ENCODE measurements at regions not wholly inside any gene's neighbourhood (a gene's known extent, or its start where the extent isn't known, plus 50 kb on each side); places are given as distances from the start of the nearest gene placed in this dataset.

- H3K9me3 Mint-ChIP-seq: peaks cover 4% of the 10 kb centered on the region
- DNase-seq (ENCODE audit: low spot score): no peak
- H3K27ac Mint-ChIP-seq: no peak overlapping the region
- H3K27me3 Mint-ChIP-seq: no peaks in the 10 kb centered on the region
- H3K4me3 Mint-ChIP-seq: no peak overlapping the region
- no peaks in the 10 kb centered on the region for H3K36me3 Mint-ChIP-seq
- H3K4me1 Mint-ChIP-seq (ENCODE audit: low read depth in 2 of 2): no peaks in the 10 kb centered on the region
- ATAC-seq: no peak
These were observed 76.4 kb downstream of the CXXC4 start for GRCh38 chr4:104418286-104418685.

- Mint-ChIP-seq H3K27me3 (no peaks in the 10 kb centered on the region), H3K9me3 (peaks cover 4% of the 10 kb centered on the region), H3K27ac (no peak overlapping the region), H3K36me3 (no peaks in the 10 kb centered on the region), H3K4me3 (no peak overlapping the region), H3K4me1 (ENCODE audit: low read depth in 2 of 2) (no peaks in the 10 kb centered on the region)
- no peak for DNase-seq (ENCODE audit: low spot score)
- no peak for ATAC-seq
These were observed 77.3 kb downstream of the CXXC4 start for GRCh38 chr4:104417357-104417882.

- Mint-ChIP-seq H3K27me3 (no peaks in the 10 kb centered on the region), H3K9me3 (peaks cover 2% of the 10 kb centered on the region), H3K4me3 (no peak overlapping the region), H3K4me1 (ENCODE audit: low read depth in 2 of 2) (no peaks in the 10 kb centered on the region), H3K27ac (no peak overlapping the region), H3K36me3 (no peaks in the 10 kb centered on the region)
- ATAC-seq (no peak), DNase-seq (ENCODE audit: low spot score) (no peak)
These were observed 77.9 kb downstream of the CXXC4 start for GRCh38 chr4:104416725-104417356.

- Mint-ChIP-seq H3K4me1 (ENCODE audit: low read depth in 2 of 2) (no peaks in the 10 kb centered on the region), H3K4me3 (no peak overlapping the region), H3K27ac (no peak overlapping the region), H3K27me3 (no peaks in the 10 kb centered on the region), H3K36me3 (no peaks in the 10 kb centered on the region), H3K9me3 (no peaks in the 10 kb centered on the region)
- ATAC-seq: no peak
- no peak for DNase-seq (ENCODE audit: low spot score)
These were observed 81.2 kb downstream of the CXXC4 start for GRCh38 chr4:104413487-104413886.

GRCh38 chr4:104412344-104412743 lies 82.3 kb downstream of the CXXC4 start:
- DNase-seq (ENCODE audit: low spot score) (no peak), ATAC-seq (no peak)
- no peaks in the 10 kb centered on the region for H3K36me3 Mint-ChIP-seq
- no peak overlapping the region for H3K27ac Mint-ChIP-seq
- no peaks in the 10 kb centered on the region for H3K4me1 Mint-ChIP-seq (ENCODE audit: low read depth in 2 of 2)
- H3K9me3 Mint-ChIP-seq: no peaks in the 10 kb centered on the region
- no peak overlapping the region for H3K4me3 Mint-ChIP-seq
- no peaks in the 10 kb centered on the region for H3K27me3 Mint-ChIP-seq

- ATAC-seq (no peak), DNase-seq (ENCODE audit: low spot score) (no peak)
- Mint-ChIP-seq H3K4me1 (ENCODE audit: low read depth in 2 of 2) (no peaks in the 10 kb centered on the region), H3K27ac (no peak overlapping the region), H3K27me3 (no peaks in the 10 kb centered on the region), H3K4me3 (no peak overlapping the region), H3K9me3 (no peaks in the 10 kb centered on the region), H3K36me3 (no peaks in the 10 kb centered on the region)
These were observed 83.2 kb downstream of the CXXC4 start for GRCh38 chr4:104411502-104411901.

- Mint-ChIP-seq H3K9me3 (no peaks in the 10 kb centered on the region), H3K4me3 (no peak overlapping the region), H3K27me3 (no peaks in the 10 kb centered on the region), H3K4me1 (ENCODE audit: low read depth in 2 of 2) (no peaks in the 10 kb centered on the region), H3K27ac (no peak overlapping the region), H3K36me3 (no peaks in the 10 kb centered on the region)
- ATAC-seq: no peak
- no peak for DNase-seq (ENCODE audit: low spot score)
These were observed 85.8 kb downstream of the CXXC4 start for GRCh38 chr4:104408878-104409277.

GRCh38 chr4:104404361-104404760 lies 90.3 kb downstream of the CXXC4 start:
- Mint-ChIP-seq H3K4me3 (no peak overlapping the region), H3K27ac (no peak overlapping the region), H3K36me3 (no peaks in the 10 kb centered on the region), H3K9me3 (no peaks in the 10 kb centered on the region), H3K4me1 (ENCODE audit: low read depth in 2 of 2) (no peaks in the 10 kb centered on the region), H3K27me3 (no peaks in the 10 kb centered on the region)
- DNase-seq (ENCODE audit: low spot score): no peak
- ATAC-seq: no peak

GRCh38 chr4:104395168-104395614 lies 99.5 kb downstream of the CXXC4 start:
- H3K27me3 Mint-ChIP-seq: no peaks in the 10 kb centered on the region
- no peak for DNase-seq (ENCODE audit: low spot score)
- no peaks in the 10 kb centered on the region for H3K36me3 Mint-ChIP-seq
- H3K9me3 Mint-ChIP-seq: no peaks in the 10 kb centered on the region
- H3K27ac Mint-ChIP-seq: no peak overlapping the region
- H3K4me3 Mint-ChIP-seq: no peak overlapping the region
- no peak for ATAC-seq
- H3K4me1 Mint-ChIP-seq (ENCODE audit: low read depth in 2 of 2): no peaks in the 10 kb centered on the region

- H3K4me1 Mint-ChIP-seq (ENCODE audit: low read depth in 2 of 2): no peaks in the 10 kb centered on the region
- ATAC-seq (no peak), DNase-seq (ENCODE audit: low spot score) (no peak)
- H3K4me3 Mint-ChIP-seq: no peak overlapping the region
- H3K27ac Mint-ChIP-seq: no peak overlapping the region
- no peaks in the 10 kb centered on the region for H3K9me3 Mint-ChIP-seq
- no peaks in the 10 kb centered on the region for H3K27me3 Mint-ChIP-seq
- H3K36me3 Mint-ChIP-seq: no peaks in the 10 kb centered on the region
These were observed 100.1 kb downstream of the CXXC4 start for GRCh38 chr4:104394406-104395167.

GRCh38 chr4:104393655-104394324 lies 100.9 kb downstream of the CXXC4 start:
- H3K4me1 Mint-ChIP-seq (ENCODE audit: low read depth in 2 of 2): no peaks in the 10 kb centered on the region

GRCh38 chr4:104385713-104386112 lies 109.0 kb downstream of the CXXC4 start:
- DNase-seq (ENCODE audit: low spot score): no peak
- Mint-ChIP-seq H3K27ac (no peak overlapping the region), H3K4me1 (ENCODE audit: low read depth in 2 of 2) (no peaks in the 10 kb centered on the region), H3K27me3 (no peaks in the 10 kb centered on the region), H3K36me3 (no peaks in the 10 kb centered on the region), H3K4me3 (no peak overlapping the region), H3K9me3 (peaks cover 3% of the 10 kb centered on the region)
- no peak for ATAC-seq

More at GRCh38 chr4:104393655-104394324, 100.9 kb downstream of the CXXC4 start:
- no peak overlapping the region for H3K4me3 Mint-ChIP-seq
- no peak for ATAC-seq
- H3K27ac Mint-ChIP-seq: no peak overlapping the region
- H3K27me3 Mint-ChIP-seq: no peaks in the 10 kb centered on the region
- H3K9me3 Mint-ChIP-seq: no peaks in the 10 kb centered on the region
- H3K36me3 Mint-ChIP-seq: no peaks in the 10 kb centered on the region
- DNase-seq (ENCODE audit: low spot score): no peak

- Mint-ChIP-seq H3K4me1 (ENCODE audit: low read depth in 2 of 2) (no peaks in the 10 kb centered on the region), H3K27me3 (no peaks in the 10 kb centered on the region), H3K9me3 (peaks cover 3% of the 10 kb centered on the region), H3K27ac (no peak overlapping the region), H3K4me3 (no peak overlapping the region), H3K36me3 (no peaks in the 10 kb centered on the region)
- DNase-seq (ENCODE audit: low spot score): no peak
- no peak for ATAC-seq
These were observed 111.7 kb downstream of the CXXC4 start for GRCh38 chr4:104382961-104383360.

GRCh38 chr4:104381729-104382128 lies 113.0 kb downstream of the CXXC4 start:
- DNase-seq (ENCODE audit: low spot score) (no peak), ATAC-seq (no peak)
- Mint-ChIP-seq H3K27ac (no peak overlapping the region), H3K27me3 (no peaks in the 10 kb centered on the region), H3K9me3 (peaks cover 3% of the 10 kb centered on the region), H3K36me3 (no peaks in the 10 kb centered on the region), H3K4me3 (no peak overlapping the region), H3K4me1 (ENCODE audit: low read depth in 2 of 2) (no peaks in the 10 kb centered on the region)
